Lower leg skin (tissue), 3 donors: ENCODE measurements at regions not wholly inside any gene's neighbourhood (a gene's known extent, or its start where the extent isn't known, plus 50 kb on each side); places are given as distances from the start of the nearest gene placed in this dataset.

Experiments
- CTCF ChIP-seq, 3 donors: fragments of 450-650 bp; IDR thresholded peaks; one replicate each; pipeline ENCODE4 v1.5.1; 2016; ENCODE audit warnings: antibody characterized with exemption in 3 of 3, mild to moderate bottlenecking in 3 of 3, moderate library complexity in 2 of 3
- POLR2A ChIP-seq, 2 donors: fragments of 450-650 bp; IDR thresholded peaks; one replicate each; pipeline ENCODE4 v1.6.1; 2016 to 2017; ENCODE audit warnings: antibody characterized with exemption in 2 of 2, mild to moderate bottlenecking in 1 of 2, moderate library complexity in 1 of 2

GRCh38 chr20:21832442-21833385, 127.2 kb downstream of the PAX1 start:
- TF ChIP-seq CTCF (IDR thresholded peaks at IDR 0.05) (no peak), POLR2A (IDR thresholded peaks at IDR 0.05) (no peak)
